Activated CD4-positive, alpha-beta T cell treated with anti-CD3 and anti-CD28 coated beads, Interleukin-2, amount 50 U/mL, for 48 hours (primary cell): ENCODE measurements at regions not wholly inside any gene's neighbourhood (a gene's known extent, or its start where the extent isn't known, plus 50 kb on each side); places are given as distances from the start of the nearest gene placed in this dataset.
"Not testable (repeated sequence)": the region's sequence is repeated elsewhere in the genome, so short reads cannot be mapped to it uniquely, and the experiment has no call there.

Experiments used
- DNase-seq, 2 experiments: peaks; one replicate each; pipeline ENCODE4 v3.0.0-alpha.2; 2020

DNA sequence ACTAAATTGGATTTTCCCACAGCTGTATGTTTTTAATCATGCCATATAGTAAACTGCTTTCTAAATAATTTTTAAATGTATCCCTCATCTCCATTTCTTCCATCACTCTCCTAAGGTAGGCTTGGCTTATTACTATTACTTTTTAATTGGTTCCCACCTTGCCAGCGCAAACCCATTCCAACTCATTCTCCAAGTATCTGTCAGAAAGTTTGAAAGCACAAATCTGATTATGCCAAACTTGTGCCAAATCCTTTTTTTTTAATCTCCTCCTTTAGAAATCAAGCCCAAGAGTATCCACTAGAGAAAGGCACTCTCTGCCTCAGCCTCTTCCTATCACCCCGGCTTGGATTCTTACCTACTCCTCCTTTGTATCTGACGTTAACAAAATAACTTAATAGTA lies 784.5 kb downstream of the TBL1XR1 start:
- DNase-seq = no peak

DNA sequence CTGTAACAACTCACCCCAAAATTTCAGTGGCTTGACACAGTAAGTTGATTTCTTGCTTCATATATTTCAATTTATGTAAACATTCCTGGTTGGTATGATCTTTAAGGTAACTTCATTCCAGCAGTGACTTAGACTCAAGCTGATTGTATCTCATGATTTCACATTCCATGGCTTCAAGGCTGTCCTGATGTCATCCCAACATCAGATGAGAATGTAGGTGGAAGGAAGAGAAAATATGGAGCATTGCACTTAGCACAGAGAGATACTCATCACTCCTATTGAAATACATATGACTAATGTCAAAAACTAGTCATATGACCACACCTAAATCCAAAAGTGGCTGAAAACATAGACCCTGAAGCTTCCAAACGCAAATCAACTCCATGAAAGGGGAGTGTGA lies 793.8 kb downstream of the TBL1XR1 start:
- no peak for DNase-seq

DNA sequence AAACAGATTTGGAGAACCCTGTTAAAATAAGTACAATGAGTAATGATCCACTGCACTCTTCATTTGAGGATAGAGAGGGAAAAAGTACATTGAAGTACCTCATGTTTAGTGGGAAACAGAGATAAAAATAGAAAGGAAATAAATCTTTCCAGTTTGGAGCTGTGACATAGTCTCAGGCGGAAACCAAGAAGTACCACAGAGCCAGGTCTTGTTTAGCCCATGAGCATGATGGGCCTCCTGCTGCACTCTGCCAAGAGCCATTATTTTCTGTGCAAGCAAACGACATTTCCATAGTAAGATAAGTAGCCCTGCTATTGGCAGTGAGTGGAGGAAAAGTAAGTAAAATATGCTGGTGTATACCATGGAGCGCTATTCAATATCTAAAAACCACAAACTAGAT lies 796.1 kb downstream of the TBL1XR1 start:
- no peak for DNase-seq

DNA sequence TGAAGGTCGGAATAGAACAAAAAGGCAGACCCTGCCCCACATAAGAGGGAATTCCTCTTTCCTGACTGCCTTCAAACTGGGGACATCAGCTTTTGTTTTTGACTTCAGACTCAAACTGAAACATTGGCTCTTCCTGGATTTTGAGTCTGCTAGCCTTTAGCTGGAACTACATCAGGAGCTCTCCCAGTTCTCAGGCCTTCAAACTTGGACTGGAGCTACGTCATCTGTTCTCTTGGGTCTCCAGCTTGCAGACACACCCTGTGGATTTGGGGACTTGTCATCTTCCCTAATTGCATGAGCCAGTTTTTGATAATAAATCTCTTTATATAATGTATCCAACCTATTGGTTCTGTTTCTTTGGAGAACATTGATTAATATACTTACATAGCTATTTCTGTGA lies 798.1 kb downstream of the TBL1XR1 start:
- DNase-seq = no peak

DNA sequence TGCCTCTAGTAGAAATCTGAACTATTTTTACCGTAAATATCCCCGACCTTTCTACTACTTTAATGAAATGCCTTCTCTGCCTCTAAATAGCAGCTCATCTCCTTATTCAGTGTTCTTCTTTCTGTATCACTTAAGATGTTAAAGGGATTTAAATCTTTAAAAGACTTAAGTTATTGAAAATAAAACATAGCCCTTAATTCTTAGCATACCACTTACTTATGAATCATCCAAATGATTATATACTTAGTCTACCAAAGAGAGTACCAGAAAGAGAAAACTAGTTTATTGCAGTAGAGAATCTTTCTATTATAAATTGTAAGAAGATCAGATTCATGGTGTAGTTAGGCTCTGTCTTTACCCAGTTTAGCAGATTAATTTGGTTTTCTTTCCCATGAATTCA lies 802.0 kb downstream of the TBL1XR1 start:
- no peak for DNase-seq

DNA sequence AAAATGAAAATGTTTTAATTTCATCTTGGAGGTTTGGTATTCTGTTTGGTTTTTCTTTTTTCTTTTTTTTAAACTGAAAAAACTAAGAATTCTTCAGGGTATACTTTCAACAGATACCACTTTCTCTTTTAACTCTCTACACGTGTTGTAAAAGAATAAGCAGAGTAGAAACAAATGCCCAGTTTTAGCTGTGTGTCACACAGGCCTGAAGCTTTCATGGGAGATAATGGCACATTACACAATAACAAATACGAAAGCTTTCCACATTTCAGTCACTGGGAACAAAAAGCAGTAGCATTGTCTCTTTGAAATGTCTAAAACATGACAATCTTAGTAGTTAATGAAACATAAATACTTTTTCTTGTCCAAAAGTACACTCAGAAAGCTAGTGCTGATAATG lies 818.5 kb downstream of the TBL1XR1 start:
- no peak for DNase-seq

DNA sequence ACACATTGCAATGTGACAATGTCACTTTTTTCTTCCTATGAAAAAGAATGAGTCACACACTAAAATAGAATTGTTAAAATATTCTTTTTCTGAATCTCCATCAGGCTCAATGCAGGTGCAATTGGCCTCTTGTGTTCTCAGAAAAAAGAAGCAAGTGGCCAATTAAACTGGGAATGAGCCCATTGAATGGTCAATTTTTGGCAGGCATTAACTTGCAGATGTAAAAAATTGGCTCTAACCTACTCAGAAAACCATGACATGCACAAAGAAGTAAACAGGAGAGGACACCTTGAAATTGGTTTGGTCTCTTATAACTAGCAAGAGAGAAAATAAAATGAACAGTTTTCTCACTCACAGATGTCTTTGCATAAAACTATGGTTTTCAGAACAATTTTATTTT lies 820.8 kb downstream of the TBL1XR1 start:
- DNase-seq = no peak

DNA sequence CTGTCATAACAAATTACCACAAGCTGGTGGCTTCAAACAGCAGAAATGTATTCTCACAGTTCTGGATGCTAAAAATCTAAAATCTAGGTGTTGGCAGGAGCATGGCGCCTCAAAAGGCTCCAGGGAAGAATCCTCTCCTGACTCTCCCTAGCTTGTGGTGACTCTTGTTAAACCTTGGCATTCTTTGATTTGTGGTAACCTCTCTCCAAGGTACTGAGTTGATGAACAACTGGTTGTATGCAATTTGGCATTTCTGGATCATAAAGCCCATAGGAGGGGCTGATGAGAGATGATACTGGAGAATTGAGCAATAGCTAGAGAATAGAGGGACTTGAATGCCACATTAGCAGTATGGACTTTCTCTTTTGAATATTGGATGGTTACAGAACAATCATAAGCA lies 821.8 kb downstream of the TBL1XR1 start:
- DNase-seq = no peak

DNA sequence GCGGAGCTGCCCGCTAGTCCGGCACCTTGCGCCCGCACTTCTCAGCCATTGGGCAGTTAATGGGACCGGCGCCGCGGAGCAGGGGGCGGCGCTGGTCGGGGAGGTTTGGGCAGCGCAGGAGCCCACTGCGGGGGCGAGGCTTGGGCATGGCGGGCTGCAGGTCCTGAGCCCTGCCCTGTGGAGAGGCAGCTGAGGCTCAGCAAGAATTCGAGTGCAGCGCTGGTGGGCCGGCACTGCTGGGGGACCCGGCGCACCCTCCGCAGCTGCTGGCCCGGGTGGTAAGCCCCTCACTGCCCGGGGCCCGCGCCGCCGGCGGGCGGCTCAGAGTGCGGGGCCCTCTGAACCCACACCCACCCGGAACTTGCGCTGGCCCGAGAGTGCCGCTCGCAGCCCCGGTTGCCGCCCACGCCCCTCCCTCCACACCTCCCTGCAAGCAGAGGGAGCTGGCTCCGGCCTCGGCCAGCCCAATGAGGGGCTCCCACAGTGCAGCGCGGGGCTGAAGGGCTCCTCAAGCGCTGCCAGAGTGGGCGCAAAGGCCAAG lies 835.0 kb downstream of the TBL1XR1 start:
- no peak for DNase-seq

DNA sequence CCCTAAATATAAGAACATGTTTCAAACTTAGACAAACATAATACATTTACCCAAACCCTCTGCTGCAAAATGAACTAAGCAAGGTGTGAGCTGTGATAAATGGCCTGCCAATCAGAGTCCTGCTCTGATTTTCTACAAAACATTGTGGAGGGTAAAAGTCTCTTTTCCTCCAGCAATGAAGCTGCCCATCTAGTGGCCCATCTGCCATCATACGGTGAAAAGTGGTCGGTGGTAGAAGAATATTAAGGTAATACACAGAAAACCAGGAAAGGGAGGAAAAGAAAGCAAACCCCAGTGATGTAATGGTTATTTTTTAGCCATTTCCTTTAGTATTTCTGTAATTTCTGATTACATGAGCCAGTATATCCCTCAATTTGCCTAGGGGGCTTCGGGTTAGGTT lies 838.1 kb downstream of the TBL1XR1 start:
- no peak for DNase-seq

DNA sequence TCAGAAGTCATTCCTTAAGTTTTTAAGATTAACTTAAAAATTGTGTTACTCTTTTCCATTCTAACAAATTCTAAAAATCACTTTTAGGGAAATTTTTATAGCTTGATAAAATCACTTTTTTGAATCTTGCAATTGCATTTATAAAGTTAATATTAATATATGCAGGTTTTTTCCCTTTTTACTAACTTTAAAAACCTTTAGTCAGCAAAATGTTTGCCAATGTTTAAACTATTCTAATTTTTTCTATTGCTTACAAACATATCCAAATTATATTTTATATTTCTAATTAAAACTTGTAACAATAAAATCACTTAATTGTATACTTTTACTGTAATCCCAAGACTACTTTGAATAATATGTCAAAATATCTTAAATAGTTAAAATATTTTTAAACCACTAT lies 839.4 kb downstream of the TBL1XR1 start:
- no peak for DNase-seq

DNA sequence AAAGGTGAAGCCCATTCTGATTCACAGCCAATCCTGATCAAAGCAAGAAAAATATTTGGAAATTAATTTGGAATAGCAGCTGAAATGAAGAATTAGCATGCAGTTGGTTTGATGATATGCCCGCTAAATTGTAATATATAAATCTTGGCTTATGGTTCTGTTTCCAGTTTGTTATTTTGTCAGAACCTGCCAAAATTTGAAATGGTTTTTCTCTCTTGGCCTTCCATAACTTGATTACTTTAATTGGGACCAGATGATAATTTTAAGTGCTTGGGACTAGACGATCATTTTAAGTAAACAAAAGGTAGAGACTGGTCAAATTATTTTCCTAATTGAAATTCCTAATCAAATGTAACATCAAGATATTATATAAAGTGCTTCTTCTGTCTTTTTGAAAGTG lies 842.4 kb downstream of the TBL1XR1 start:
- no peak for DNase-seq

DNA sequence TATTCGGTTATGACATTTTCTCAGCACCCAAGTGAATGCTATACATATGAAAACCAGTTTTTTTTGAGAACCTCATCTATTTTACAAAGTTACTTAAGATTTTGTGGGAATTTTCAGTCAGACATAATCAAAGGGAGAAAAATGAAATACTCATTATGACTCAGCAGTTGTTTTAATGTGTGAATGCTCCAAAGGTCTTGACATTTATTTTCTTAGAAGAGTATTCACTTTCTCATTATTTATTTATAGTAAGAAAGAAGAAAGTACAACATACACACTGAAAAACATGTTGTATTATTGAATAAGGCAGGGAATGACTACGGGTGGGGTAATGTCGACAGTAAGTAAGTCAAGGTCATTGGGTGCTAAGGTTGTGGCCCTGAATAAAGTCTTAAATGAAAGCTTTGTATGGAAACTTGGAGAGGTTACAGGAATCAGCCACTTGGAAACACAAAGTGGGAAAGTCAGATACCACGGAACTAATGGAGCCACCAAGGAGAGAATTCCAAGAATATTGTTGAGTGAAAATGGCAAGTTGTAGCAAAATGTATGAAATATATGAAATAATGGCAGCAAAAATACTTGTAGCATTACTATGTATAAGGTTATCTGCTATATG lies 844.5 kb downstream of the TBL1XR1 start:
- no peak for DNase-seq

DNA sequence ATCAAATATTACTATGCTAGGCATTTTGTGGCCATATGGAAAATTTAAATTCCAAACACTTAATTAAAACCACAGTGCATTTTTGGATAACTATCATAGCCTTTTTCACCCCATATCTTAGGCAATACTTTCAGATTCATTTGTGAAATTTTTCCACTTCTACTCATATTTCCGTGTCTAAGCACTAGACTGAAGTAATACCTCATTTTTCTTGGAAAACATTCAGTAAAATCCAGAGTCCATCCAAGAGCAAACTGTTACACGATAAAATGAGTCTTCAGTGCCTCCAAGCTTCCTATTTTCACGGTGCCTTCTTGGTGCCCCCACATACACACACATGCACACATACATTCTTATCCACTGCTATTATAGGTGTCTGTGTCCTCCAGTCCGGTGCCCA lies 845.9 kb downstream of the TBL1XR1 start:
- DNase-seq = no peak

DNA sequence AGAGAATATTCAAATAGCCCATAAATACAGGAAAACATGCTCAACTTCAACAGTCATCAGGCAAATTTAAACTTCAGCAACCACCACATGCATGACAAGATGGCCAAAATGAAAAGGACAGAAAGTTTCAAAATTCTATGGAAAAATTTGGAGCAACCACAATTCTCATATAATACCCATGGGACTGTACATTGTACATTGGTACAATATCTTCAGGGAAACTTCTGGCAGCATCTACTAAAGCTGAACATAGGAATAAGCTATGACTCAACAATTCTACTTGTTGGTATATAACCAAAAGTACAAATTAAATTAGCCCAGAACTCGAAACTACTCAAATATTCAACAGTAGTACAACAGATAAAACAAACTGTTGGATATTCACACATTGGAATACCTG lies 847.6 kb downstream of the TBL1XR1 start:
- DNase-seq = no peak

DNA sequence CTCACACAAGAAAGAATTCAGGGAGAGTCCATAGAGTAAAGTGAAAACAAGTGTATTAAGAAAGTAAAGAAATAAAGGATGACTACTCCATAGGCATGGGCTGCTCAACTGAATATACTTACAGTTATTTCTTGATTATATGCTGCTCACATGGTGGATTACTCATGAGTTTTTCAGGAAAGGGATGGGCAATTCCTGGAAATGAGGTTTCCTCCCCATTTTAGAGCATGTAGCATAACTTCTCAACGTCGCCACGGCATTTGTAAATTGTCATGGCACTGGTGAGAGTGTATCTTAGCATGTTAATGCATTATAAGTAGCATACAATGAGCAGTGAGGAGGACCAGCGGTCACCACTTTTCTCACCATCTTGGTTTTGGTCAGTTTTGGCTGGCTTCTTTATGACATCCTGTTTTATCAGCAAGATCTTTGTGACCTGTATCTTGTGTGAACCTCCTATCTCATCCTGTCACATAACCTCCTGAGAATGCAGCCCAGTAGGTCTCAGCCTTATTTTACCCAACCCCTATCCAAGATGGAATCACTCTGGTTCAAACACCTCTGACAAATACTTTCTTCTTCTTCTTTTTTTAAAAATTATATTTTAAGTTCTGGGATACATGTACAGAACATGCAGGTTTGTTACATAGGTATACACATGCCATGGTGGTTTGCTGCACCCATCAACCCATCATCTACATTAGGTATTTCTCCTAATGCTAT lies 849.7 kb downstream of the TBL1XR1 start:
- no peak for DNase-seq

DNA sequence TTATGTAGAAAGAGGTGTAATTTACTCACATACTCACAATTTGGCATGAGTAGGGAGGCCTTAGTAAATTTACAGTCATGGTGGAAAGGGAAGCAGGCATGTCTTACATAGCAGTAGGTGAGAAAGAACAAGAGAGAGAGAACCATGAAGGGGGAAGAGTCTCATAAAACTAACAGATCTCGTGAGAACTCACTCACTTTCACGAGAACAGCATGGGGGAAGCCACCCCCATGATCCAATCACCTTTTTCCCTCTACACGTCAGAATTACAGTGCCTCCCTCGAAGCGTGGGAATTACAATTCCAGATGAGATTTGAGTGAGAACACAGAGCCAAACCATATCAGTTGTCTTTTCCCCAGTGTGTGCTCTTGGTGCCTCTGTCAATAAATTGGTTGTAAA lies 855.3 kb downstream of the TBL1XR1 start:
- no peak for DNase-seq

DNA sequence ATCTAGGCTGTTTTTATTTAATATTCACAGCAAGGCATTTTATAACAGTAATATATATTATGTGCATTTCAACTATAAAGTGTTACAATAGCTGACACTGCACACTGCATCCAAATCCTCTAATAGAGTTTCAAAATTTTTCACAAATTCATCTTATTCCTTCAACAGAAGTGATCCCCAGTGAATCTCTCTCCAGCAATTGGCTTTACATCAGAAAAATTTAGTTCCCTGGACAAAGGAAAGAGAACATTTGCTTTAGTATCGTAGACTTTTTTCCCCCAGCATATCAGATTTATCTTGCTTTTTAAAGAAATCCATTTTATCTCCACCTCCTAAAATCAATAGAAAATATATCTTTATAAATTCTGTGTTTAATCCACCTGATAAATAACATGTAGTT lies 868.6 kb downstream of the TBL1XR1 start:
- no peak for DNase-seq

DNA sequence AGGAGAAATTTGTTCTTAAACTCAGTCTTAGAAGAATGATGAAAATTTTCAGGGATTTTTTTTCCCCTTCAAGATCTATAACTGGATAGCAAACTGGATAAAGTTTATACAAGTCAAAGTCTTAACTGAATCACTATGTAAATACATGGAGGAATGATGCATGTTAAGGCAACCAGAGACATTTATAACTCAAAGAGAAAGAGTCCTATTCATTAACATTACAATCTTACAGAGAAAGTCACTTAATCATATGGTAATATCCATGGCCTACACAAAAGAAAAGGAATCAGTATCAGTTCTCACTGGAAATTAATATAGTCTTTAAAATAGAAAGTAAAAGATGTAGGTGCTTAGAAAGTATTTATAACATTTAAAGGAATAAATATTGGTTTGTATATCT lies 869.1 kb downstream of the TBL1XR1 start:
- no peak for DNase-seq

DNA sequence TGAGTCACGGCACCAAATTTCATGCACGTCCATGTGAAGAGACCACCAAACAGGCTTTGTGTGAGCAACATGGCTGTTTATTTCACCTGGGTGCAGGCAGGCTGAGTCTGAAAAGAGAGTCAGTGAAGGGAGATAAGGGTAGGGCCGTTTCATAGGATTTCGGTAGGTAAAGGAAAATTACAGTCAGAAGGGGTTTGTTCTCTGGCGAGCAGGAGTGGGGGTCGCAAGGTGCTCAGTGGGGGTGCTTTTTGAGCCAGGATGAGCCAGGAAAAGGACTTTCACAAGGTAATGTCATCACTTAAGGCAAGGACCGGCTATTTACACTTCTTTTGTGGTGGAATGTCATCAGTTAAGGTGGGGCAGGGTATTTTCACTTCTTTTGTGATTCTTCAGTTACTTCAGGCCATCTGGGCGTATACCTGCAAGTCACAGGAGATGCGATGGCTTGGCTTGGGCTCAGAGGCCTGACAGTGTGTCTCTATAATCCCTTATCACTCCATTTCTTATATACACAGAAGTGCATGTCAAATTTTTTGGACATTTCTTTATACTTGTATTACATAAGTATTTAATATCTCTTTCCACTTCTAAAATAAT lies 870.3 kb downstream of the TBL1XR1 start:
- DNase-seq = not testable (repeated sequence)

DNA sequence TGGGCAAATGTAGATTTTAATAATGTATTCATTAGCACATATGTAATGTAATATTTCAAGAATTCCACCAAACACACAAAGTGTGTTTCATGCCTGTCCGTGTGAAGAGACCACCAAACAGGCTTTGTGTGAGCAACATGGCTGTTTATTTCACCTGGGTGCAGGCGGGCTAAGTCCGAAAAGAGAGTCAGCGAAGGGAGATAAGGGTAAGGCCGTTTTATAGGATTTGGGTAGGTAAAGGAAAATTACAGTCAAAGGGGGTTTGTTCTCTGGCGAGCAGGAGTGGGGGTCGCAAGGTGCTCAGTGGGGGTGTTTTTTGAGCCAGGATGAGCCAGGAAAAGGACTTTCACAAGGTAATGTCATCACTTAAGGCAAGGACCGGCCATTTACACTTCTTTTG lies 875.8 kb downstream of the TBL1XR1 start:
- DNase-seq = not testable (repeated sequence)

DNA sequence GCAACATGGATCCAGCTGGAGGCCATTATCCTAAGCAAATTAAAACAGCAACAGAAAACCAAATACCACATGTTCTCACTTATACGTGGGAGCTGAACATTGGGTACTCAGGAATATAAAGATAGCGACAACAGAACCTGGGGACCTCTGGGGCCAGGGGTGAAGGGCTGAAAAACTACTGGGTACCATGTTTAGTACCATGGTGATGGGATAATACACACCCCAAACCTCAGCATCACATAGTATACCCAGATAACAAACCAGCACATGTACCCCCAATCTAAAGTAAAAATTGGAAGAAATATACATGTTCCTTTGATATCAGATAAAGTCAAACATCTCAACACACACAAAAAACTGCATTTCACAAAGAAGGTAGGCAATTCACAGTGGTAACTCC lies 876.2 kb downstream of the TBL1XR1 start:
- DNase-seq = no peak

DNA sequence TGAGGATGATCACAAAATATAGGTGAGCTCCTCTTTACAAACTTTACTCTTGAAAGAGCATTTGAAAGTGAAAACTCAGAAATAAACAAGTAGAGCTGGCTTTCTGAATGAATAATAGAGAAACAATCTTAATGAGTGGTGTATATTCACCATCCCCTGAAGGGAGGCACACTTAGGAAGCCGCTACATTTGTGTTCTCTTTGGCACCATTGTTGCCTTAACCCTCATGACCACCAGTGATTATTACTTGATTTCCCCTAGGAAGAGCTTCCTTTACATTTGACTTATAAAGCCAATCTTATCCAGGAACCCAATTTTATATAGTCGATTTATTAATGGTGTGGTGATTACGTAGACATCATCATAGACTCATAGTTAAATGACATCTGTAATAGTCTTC lies 883.9 kb downstream of the TBL1XR1 start:
- no peak for DNase-seq

DNA sequence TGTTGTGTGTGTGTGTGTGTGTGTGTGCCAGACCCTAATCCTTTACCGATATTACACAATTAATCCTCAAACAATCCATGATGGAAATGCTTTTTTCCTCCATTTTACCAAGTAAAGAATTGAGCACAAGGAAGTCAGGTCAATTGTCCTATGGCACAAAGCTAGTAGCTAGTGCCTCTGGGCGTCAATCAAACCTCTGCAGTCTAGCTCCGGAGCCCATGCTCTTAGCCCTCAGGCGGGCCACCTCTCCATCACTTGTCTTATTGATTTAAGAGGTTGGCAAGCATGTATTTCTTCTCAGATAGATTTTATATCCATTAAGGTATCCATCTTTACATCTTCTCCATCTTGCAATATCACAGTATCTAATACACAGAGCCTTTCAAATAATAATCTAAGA lies 886.6 kb downstream of the TBL1XR1 start:
- DNase-seq = no peak
